ENCODE measurements at regions not wholly inside any gene's neighbourhood (a gene's known extent, or its start where the extent isn't known, plus 50 kb on each side); places are given as distances from the start of the nearest gene placed in this dataset.

DNA sequence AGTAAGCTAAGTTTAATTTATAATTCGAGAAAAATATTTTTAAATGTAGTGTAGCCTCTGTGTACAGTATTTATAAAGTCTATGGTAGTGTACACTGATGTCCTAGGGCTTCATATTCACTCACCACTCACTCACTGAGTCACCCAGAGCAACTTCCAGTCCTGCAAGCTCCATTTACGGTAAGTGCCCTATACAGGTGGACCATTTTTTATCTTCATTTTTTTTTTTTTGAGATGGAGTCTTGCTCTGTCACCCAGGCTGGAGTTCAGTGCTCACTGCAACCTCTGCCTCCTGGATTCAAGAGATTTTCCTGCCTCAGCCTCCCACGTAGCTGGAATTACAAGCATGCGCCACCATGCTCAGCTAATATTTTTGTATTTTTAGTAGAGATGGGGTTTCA, 104.2 kb downstream of the PDCL3 start:
- Histone ChIP-seq H3K36me3 (ENCODE audit: control insufficient read depth in 3 of 3, insufficient read depth in 2 of 3, low read depth in 1 of 3, low read length in 3 of 3) (no peaks in the 10 kb centered on the region), H3K27me3 (ENCODE audit: control insufficient read depth in 3 of 3, insufficient read depth in 3 of 3, low read length in 3 of 3) (peaks cover 0 to 2% (median 0%) of the 10 kb centered on the region in 3 donors), H3K27ac (ENCODE audit: low read depth in 1 of 3, low read length in 2 of 3) (no peak overlapping the region), H3K9me3 (ENCODE audit: control insufficient read depth in 2 of 2, insufficient read depth in 1 of 2, low read depth in 1 of 2, low read length in 1 of 2) (no peaks in the 10 kb centered on the region), H3K4me1 (ENCODE audit: control insufficient read depth in 3 of 3, insufficient read depth in 2 of 3, low read depth in 1 of 3, low read length in 2 of 3) (no peaks in the 10 kb centered on the region), H3K4me3 (ENCODE audit: low read depth in 1 of 3, low read length in 3 of 3) (no peak overlapping the region)
- DNase-seq = no peak
- FAIRE-seq = no peak
- WGBS, 3 donors = 55 to 78% (median 63%) methylated on average over 4 of the region's 4 CpGs

DNA sequence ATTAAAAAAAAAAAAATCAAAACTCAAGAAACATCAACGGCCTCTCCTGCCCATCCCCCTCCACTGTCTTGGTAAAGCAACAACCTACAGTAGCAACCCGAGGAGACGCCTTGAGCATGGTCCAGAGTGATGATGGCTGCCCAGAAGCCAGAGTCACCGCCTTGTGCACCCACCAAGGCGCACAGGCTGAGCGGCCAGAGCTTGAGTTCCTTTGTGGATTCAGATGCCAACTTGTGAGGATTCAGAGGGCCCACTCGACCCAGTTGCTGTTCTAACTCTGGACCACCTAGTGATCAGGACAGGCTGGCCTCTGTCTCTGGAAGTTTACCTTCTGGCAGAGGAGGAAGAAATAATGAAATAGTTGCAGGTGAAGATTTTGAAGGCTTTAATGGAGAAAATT, 105.0 kb downstream of the PDCL3 start:
- no peak for FAIRE-seq
- Histone ChIP-seq H3K4me1 (ENCODE audit: control insufficient read depth in 3 of 3, insufficient read depth in 2 of 3, low read depth in 1 of 3, low read length in 2 of 3) (no peaks in the 10 kb centered on the region), H3K36me3 (ENCODE audit: control insufficient read depth in 3 of 3, insufficient read depth in 2 of 3, low read depth in 1 of 3, low read length in 3 of 3) (no peaks in the 10 kb centered on the region), H3K4me3 (ENCODE audit: low read depth in 1 of 3, low read length in 3 of 3) (no peak overlapping the region), H3K27me3 (ENCODE audit: control insufficient read depth in 3 of 3, insufficient read depth in 3 of 3, low read length in 3 of 3) (peaks cover 0 to 2% (median 0%) of the 10 kb centered on the region in 3 donors), H3K9me3 (ENCODE audit: control insufficient read depth in 2 of 2, insufficient read depth in 1 of 2, low read depth in 1 of 2, low read length in 1 of 2) (no peaks in the 10 kb centered on the region), H3K27ac (ENCODE audit: low read depth in 1 of 3, low read length in 2 of 3) (no peak overlapping the region)
- 87 to 92% (median 88%) methylated on average over 7 of the region's 7 CpGs for WGBS, 3 donors
- no peak for DNase-seq

DNA sequence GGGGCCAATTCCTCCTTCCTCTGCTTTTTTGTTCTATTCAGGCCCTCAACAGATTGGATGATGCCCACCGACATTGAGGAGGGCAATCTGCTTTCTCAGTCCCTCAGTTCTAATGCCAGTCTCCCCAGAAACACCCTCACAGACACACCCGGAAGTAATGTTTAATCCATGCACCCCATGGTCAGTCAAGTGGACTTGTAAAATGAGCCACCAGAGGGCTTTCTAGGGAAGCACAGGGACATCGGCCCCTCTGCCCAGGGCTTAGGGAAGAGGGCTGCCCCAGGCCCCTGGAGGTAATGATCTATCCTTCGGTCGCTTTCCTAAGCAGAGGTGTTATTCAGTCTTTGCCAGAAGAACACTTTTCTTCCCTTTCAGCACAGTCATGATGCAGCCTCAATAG, 107.4 kb downstream of the PDCL3 start:
- no peak overlapping the region for H3K27ac ChIP-seq (ENCODE audit: low read depth in 1 of 3, low read length in 2 of 3)
- FAIRE-seq (no peak), DNase-seq (no peak)
- no peaks in the 10 kb centered on the region for H3K36me3 ChIP-seq (ENCODE audit: control insufficient read depth in 3 of 3, insufficient read depth in 2 of 3, low read depth in 1 of 3, low read length in 3 of 3)
- no peak overlapping the region for H3K4me3 ChIP-seq (ENCODE audit: low read depth in 1 of 3, low read length in 3 of 3)
- no peaks in the 10 kb centered on the region for H3K9me3 ChIP-seq (ENCODE audit: control insufficient read depth in 2 of 2, insufficient read depth in 1 of 2, low read depth in 1 of 2, low read length in 1 of 2)
- no peaks in the 10 kb centered on the region for H3K4me1 ChIP-seq (ENCODE audit: control insufficient read depth in 3 of 3, insufficient read depth in 2 of 3, low read depth in 1 of 3, low read length in 2 of 3)
- H3K27me3 ChIP-seq (ENCODE audit: control insufficient read depth in 3 of 3, insufficient read depth in 3 of 3, low read length in 3 of 3) = peaks cover 0 to 2% (median 0%) of the 10 kb centered on the region in 3 donors
- 84 to 90% (median 86%) methylated on average over 5 of the region's 5 CpGs for WGBS, 3 donors

DNA sequence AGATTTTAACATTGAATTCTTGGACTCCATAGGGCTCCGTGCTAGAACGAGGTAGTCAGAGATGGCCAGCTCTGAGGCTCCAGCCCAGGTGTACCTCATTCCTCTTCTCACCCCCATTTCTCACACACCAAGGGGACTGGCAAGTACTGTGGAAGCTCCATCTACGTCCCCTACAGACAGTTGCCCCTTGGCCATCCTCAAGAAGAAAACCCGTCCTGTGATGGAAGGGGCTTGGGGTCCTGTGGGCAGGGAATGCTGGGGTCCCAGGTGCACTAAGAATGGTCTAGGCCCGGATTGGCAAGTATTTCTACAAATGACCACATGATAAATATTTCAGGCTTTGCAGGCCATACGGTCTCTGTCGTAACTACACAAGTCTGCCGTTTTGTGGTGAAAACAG, 110.3 kb downstream of the PDCL3 start:
- Histone ChIP-seq H3K4me3 (ENCODE audit: low read depth in 1 of 3, low read length in 3 of 3) (no peak overlapping the region), H3K9me3 (ENCODE audit: control insufficient read depth in 2 of 2, insufficient read depth in 1 of 2, low read depth in 1 of 2, low read length in 1 of 2) (no peaks in the 10 kb centered on the region), H3K27me3 (ENCODE audit: control insufficient read depth in 3 of 3, insufficient read depth in 3 of 3, low read length in 3 of 3) (peaks cover 0 to 2% (median 0%) of the 10 kb centered on the region in 3 donors), H3K4me1 (ENCODE audit: control insufficient read depth in 3 of 3, insufficient read depth in 2 of 3, low read depth in 1 of 3, low read length in 2 of 3) (no peaks in the 10 kb centered on the region), H3K36me3 (ENCODE audit: control insufficient read depth in 3 of 3, insufficient read depth in 2 of 3, low read depth in 1 of 3, low read length in 3 of 3) (no peaks in the 10 kb centered on the region), H3K27ac (ENCODE audit: low read depth in 1 of 3, low read length in 2 of 3) (no peak overlapping the region)
- 88 to 93% (median 91%) methylated on average over 8 of the region's 8 CpGs for WGBS, 3 donors
- DNase-seq (no peak), FAIRE-seq (no peak)

DNA sequence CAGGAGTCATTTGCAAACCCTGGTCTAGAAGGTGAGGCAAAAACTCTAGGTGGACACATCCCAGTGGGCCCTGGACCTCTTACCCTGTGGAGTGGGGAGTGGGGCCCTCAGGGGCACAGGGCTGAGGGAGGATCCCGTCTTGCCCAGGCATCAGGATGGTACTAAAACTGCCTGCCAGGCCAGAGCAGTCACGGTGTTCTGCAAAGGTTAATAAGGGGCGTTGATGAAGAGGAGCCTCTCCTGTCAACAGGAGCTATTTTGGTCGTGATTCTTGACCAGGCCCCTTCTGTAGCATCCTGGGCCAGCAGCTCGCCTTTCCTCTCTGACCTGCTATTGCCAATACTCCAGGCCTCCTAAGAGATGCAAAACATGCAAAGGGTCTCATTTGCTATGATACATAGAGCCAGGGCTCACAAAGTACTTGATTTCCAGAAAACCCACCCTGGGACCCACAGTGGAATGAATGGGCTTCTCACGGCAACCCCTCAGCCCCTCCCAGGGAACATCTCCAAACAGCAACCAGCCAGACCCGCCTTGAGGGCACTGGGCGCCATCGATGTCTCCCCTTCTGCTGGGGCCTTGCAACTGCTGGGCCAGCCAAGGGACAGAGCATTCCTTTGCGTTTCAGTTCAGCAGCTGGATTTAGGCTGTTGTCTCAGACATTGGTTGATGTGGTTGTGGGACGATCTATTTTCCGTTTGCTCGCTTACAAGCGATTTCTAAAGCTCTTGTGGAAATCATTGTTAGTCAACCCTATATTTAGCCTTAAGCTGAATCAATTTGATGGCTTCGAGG, 111.1 kb downstream of the PDCL3 start:
- FAIRE-seq = no peak

DNA sequence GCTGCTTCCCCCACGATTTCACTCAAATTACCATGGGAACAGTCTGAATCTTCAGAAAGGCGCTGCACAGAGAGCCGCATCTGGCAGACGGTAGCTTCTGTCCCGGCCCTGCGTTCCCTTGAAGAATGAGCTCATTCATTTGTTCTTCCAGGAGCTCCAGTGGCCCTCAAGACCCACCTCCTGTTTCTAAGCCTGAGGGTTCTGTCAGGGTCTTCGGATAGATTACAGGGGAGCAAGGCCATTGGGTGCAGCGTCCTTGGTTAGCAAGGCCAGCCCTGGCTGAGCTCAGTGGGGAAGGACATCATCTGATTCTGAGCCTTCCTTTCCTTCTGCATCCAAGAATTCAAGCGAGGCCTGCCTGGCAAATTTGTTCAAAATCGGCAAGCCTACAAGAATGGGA, 111.9 kb downstream of the PDCL3 start:
- no peak for DNase-seq
- H3K4me3 ChIP-seq (ENCODE audit: low read depth in 1 of 3, low read length in 3 of 3) = no peak overlapping the region
- H3K36me3 ChIP-seq (ENCODE audit: control insufficient read depth in 3 of 3, insufficient read depth in 2 of 3, low read depth in 1 of 3, low read length in 3 of 3) = no peaks in the 10 kb centered on the region
- FAIRE-seq = no peak
- H3K4me1 ChIP-seq (ENCODE audit: control insufficient read depth in 3 of 3, insufficient read depth in 2 of 3, low read depth in 1 of 3, low read length in 2 of 3) = no peaks in the 10 kb centered on the region
- H3K27ac ChIP-seq (ENCODE audit: low read depth in 1 of 3, low read length in 2 of 3) = no peak overlapping the region
- WGBS, 3 donors = 84 to 93% (median 87%) methylated on average over 10 of the region's 10 CpGs
- peaks cover 0 to 2% (median 0%) of the 10 kb centered on the region in 3 donors for H3K27me3 ChIP-seq (ENCODE audit: control insufficient read depth in 3 of 3, insufficient read depth in 3 of 3, low read length in 3 of 3)
- no peaks in the 10 kb centered on the region for H3K9me3 ChIP-seq (ENCODE audit: control insufficient read depth in 2 of 2, insufficient read depth in 1 of 2, low read depth in 1 of 2, low read length in 1 of 2)

More for the DNA sequence above, 111.1 kb downstream of the PDCL3 start:
- Histone ChIP-seq H3K4me3 (ENCODE audit: low read depth in 1 of 3, low read length in 3 of 3) (no peak overlapping the region), H3K4me1 (ENCODE audit: control insufficient read depth in 3 of 3, insufficient read depth in 2 of 3, low read depth in 1 of 3, low read length in 2 of 3) (no peaks in the 10 kb centered on the region), H3K27me3 (ENCODE audit: control insufficient read depth in 3 of 3, insufficient read depth in 3 of 3, low read length in 3 of 3) (peaks cover 0 to 2% (median 0%) of the 10 kb centered on the region in 3 donors), H3K27ac (ENCODE audit: low read depth in 1 of 3, low read length in 2 of 3) (no peak overlapping the region), H3K36me3 (ENCODE audit: control insufficient read depth in 3 of 3, insufficient read depth in 2 of 3, low read depth in 1 of 3, low read length in 3 of 3) (no peaks in the 10 kb centered on the region), H3K9me3 (ENCODE audit: control insufficient read depth in 2 of 2, insufficient read depth in 1 of 2, low read depth in 1 of 2, low read length in 1 of 2) (no peaks in the 10 kb centered on the region)
- 75 to 89% (median 86%) methylated on average over 15 of the region's 15 CpGs for WGBS, 3 donors
- DNase-seq = no peak

DNA sequence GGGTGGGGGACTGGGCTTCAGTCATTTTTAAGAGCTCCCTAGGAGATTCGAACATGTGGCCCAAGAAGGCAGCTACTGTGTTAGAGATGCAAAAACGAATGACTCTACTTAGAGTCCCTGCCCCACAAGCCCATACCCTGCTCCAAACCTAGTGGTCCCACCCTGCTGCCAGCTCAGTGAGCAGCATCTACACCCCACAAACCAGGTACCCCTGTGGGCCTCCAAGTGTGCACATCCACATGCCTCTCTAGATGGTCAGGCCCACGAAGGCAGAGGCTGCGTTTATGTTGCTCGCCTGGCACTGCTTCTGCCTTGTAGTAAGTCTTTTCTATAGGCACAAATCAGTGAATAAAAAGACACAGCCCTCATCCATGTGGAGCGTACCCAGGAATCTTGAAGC, 112.6 kb downstream of the PDCL3 start:
- no peaks in the 10 kb centered on the region for H3K36me3 ChIP-seq (ENCODE audit: control insufficient read depth in 3 of 3, insufficient read depth in 2 of 3, low read depth in 1 of 3, low read length in 3 of 3)
- 77 to 79% (median 77%) methylated on average over 6 of the region's 6 CpGs for WGBS, 3 donors
- no peaks in the 10 kb centered on the region for H3K4me1 ChIP-seq (ENCODE audit: control insufficient read depth in 3 of 3, insufficient read depth in 2 of 3, low read depth in 1 of 3, low read length in 2 of 3)
- DNase-seq = no peak
- no peak overlapping the region for H3K27ac ChIP-seq (ENCODE audit: low read depth in 1 of 3, low read length in 2 of 3)
- no peak for FAIRE-seq
- no peak overlapping the region for H3K4me3 ChIP-seq (ENCODE audit: low read depth in 1 of 3, low read length in 3 of 3)
- H3K9me3 ChIP-seq (ENCODE audit: control insufficient read depth in 2 of 2, insufficient read depth in 1 of 2, low read depth in 1 of 2, low read length in 1 of 2) = no peaks in the 10 kb centered on the region
- H3K27me3 ChIP-seq (ENCODE audit: control insufficient read depth in 3 of 3, insufficient read depth in 3 of 3, low read length in 3 of 3) = no peaks in the 10 kb centered on the region

DNA sequence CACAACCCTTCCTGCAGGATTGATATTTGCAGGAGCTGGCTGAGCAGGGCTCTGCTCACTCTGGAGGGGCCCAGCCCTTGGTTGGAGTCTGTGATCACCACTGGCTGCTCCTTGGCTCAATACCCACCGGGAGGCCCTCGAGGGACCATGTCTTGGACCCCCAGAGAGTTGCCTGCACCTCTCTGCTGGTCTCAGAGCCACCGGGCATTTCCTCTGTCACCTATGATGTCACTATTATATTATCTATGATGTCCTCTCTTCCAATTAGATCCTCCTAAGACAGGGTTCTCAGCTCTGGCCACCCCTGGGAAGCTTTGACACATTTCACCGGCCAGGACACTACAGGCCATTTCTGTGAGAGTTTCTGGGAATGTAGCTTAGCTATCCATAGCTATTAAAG, 113.1 kb downstream of the PDCL3 start:
- FAIRE-seq (no peak), DNase-seq (no peak)
- Histone ChIP-seq H3K36me3 (ENCODE audit: control insufficient read depth in 3 of 3, insufficient read depth in 2 of 3, low read depth in 1 of 3, low read length in 3 of 3) (no peaks in the 10 kb centered on the region), H3K9me3 (ENCODE audit: control insufficient read depth in 2 of 2, insufficient read depth in 1 of 2, low read depth in 1 of 2, low read length in 1 of 2) (no peaks in the 10 kb centered on the region), H3K4me3 (ENCODE audit: low read depth in 1 of 3, low read length in 3 of 3) (no peak overlapping the region), H3K27ac (ENCODE audit: low read depth in 1 of 3, low read length in 2 of 3) (no peak overlapping the region), H3K27me3 (ENCODE audit: control insufficient read depth in 3 of 3, insufficient read depth in 3 of 3, low read length in 3 of 3) (no peaks in the 10 kb centered on the region), H3K4me1 (ENCODE audit: control insufficient read depth in 3 of 3, insufficient read depth in 2 of 3, low read depth in 1 of 3, low read length in 2 of 3) (no peaks in the 10 kb centered on the region)
- WGBS, 3 donors = 86 to 97% (median 87%) methylated on average over 4 of the region's 4 CpGs

DNA sequence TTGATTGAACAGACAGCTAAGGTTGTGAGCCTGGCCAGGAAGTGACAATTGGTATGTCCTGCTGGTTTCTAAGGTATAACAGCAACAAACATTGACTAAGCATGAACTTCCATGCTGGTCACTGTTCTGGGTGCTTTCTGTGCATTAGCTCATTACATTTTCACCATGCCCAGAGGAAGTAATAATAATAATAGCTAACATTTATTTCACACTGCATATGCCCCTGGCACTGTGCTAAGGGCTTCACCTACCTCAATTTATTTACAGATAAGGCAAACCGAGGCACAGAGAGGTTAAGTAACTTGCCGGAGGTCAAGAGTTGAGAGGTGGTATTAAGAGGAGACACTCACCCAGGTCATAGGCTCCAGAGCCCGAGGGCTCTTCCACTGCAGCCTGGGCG, 113.6 kb downstream of the PDCL3 start:
- 91 to 92% (median 92%) methylated on average over 4 of the region's 4 CpGs for WGBS, 3 donors
- FAIRE-seq (no peak), DNase-seq (no peak)
- no peaks in the 10 kb centered on the region for H3K9me3 ChIP-seq (ENCODE audit: control insufficient read depth in 2 of 2, insufficient read depth in 1 of 2, low read depth in 1 of 2, low read length in 1 of 2)
- H3K27me3 ChIP-seq (ENCODE audit: control insufficient read depth in 3 of 3, insufficient read depth in 3 of 3, low read length in 3 of 3) = no peaks in the 10 kb centered on the region
- no peak overlapping the region for H3K4me3 ChIP-seq (ENCODE audit: low read depth in 1 of 3, low read length in 3 of 3)
- no peak overlapping the region for H3K27ac ChIP-seq (ENCODE audit: low read depth in 1 of 3, low read length in 2 of 3)
- H3K4me1 ChIP-seq (ENCODE audit: control insufficient read depth in 3 of 3, insufficient read depth in 2 of 3, low read depth in 1 of 3, low read length in 2 of 3) = no peaks in the 10 kb centered on the region
- H3K36me3 ChIP-seq (ENCODE audit: control insufficient read depth in 3 of 3, insufficient read depth in 2 of 3, low read depth in 1 of 3, low read length in 3 of 3) = no peaks in the 10 kb centered on the region

Data from small intestine (tissue), 7 donors.